HK-2 (cell line): ENCODE measurements at regions not wholly inside any gene's neighbourhood (a gene's known extent, or its start where the extent isn't known, plus 50 kb on each side); places are given as distances from the start of the nearest gene placed in this dataset.

Experiments used
- DNase-seq: peaks from one replicate; pipeline ENCODE4 v3.0.0-alpha.2; 2018; ENCODE audit not compliant: unreplicated experiment

DNA sequence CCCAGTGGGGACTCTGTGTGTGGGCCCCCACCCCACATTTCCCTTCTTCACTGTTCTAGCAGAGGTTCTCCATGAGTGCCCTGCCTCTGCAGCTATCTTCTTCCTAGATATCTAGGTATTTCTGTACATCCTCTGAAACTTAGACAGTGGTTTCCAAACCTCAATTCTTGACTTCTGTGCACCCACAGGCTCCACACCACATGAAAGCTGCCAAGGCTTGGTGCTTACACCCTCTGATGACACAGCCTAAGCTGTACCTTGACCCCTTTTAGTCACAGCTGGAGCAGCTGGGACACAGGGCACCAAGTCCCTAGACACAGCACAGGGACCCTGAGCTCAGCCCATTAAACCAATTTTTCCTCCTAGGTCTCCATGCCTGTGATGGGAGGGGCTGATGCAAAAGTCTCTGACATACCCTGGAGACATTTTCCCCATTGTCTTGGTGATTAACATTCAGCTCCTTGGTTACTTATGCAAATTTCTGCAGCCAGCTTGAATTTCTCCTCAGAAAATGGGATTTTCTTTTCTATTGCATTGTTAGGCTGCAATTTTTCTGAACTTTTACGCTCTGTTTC, 304.5 kb downstream of the OTOL1 start:
- no peak for DNase-seq

DNA sequence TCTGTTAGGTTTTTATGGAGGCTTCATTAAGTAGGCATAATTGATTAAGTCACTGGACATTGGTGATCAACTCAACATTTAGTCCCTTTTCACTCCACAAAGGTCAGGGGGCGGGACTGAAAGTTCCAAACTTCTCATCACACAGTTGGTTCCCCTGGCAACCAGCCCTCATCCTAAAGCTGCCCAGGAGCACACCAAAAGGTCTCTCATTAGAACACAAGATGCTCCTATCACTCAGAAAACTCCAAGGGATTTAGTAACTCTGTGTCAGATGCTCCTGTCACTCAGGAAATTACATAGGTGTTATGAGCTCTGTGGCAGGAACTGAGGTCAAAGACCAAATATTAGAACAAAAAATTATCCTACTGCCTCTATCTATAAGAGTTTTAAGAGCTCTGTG, 321.5 kb downstream of the OTOL1 start:
- DNase-seq = no peak

DNA sequence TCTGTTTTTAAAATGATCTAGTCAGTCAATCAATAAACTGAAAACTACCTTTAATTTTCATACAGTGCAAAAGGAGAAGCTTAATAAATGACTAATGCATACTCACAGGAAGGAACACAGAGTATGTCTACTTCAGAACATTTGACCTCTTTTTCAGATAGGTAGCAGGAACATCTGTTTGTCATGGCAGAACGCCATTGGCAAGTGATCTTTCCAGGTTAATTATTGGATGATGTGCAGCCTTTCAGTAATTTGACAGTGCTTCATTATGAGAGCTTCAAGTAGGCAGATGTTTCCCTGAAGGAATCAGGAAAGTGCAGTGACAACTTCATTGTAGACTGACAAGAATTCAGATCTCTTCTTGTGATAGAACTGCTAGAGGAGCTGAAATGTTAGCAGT, 325.0 kb downstream of the OTOL1 start:
- DNase-seq = no peak

DNA sequence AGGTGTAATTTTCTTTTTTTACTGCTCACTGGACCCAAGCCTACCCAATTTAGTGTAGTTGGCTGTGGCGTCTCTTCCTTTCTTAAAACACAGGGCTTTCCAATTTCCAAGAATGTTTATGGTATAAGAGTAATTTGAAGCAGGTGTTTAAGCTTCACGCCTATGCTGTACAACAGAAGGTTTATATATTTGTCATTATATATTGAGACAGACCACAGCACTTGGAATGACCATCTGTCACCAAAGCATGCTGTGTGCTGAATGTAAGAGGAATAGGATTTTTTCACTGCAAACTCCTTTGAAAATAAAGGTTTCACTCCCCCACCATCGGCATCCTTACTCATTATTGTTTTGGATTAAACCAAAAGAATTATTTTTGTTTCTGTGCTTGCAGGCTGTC, 325.7 kb downstream of the OTOL1 start:
- DNase-seq = no peak

DNA sequence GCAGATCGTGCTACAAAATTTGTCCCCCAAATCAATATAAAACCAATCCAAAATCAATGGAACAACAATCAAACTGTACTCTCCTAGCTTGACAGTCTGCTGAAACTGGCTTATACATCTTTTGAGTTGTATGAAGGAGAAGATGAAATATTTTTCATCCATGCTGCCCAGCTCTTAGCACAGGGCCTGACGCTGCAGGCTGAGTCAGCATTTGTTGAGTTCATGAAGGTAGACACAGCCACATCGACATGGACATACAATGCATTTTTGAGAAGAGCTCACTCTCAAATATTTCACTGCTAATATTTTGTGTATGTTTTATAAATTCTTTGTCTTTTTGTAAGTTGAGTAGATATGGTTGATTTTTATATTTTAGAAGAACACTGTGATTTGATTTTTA, 327.3 kb downstream of the OTOL1 start:
- DNase-seq = no peak

DNA sequence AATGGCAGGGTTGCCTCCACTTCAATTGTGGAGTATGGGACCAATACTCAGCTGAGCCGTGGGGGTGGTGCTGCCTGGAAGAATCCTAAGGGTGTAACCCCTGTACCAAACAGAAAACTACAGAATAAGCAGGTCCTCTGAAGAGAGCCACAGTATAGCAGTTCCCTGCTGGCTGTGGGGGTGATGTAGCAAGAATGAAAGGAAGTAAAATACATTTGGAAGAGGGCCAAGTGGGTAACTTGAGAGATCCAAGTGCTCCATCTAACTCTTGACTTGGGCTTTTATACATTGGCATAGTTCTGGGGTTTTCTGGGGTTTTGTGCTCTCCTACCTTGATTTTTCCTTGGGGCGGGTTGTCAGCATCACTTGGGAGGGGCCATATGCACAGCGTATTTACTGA, 341.4 kb downstream of the OTOL1 start:
- no peak for DNase-seq

DNA sequence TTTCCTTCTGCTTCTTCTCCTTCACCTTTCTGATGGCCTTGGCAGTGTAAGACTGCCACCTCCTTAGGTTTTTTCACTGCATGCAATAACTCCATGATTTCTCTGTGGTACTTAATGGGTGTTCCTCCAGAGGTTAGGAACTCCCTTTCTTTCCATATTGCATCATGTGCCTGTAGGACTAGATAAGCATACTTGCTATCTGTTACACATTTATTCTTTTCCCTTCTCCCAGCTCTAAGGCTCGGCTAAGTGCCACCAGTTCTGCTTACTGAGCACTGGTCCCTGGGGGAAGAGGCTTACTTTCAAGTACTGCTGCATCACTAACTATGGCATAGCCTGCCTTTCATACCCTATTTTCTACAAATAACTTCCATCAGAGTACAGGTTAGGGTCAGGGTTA, 351.8 kb downstream of the OTOL1 start:
- no peak for DNase-seq

DNA sequence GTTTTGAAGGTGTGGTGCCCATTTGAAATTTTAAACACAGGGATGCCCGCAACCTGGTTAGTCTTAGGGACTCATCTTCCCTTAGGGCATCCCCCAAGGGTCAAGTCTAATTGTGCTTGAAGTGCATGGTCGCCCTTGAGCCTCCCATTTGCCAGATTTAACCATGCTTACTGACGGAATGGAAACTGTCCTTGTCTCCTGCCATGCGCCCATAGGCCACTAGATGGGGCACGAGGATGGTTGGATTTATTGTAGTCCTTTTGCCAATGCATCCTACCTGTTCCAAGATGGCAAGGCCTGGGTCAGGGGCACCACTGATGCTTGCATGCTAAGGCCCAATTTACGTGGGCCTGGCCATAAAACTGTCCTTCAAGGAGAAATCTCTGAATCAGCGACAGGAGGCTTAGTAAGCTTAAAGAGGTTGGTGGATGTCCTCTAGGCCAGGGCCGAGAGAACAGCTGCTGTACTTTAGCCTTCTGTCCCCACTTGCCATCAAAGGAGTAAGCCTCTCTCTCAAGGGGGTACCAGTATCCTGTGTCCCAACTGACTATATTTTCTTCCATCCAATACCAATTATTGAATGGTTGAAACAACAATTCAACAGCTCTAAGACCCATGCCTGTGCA, 355.4 kb downstream of the OTOL1 start:
- peak; percentile 62 for DNase-seq

DNA sequence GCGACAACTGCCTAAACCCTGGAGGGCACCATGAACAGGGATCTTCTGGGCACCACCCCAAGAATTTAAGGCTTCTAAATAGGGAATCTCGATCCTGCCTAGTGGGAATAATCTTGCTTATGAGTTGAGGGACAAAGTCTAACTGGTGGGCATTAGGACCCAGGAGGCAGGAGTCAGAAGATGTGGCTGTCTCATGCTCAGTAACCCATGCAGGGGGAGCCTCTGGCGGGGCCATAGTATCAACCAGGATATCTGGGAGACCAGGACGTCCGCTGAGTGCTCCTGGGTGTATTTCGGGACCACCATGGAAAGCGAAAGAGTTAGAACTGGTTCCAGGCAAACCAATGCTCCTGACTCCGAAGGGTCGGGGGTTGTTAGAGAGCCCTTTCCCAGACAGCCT, 356.1 kb downstream of the OTOL1 start:
- no peak for DNase-seq

DNA sequence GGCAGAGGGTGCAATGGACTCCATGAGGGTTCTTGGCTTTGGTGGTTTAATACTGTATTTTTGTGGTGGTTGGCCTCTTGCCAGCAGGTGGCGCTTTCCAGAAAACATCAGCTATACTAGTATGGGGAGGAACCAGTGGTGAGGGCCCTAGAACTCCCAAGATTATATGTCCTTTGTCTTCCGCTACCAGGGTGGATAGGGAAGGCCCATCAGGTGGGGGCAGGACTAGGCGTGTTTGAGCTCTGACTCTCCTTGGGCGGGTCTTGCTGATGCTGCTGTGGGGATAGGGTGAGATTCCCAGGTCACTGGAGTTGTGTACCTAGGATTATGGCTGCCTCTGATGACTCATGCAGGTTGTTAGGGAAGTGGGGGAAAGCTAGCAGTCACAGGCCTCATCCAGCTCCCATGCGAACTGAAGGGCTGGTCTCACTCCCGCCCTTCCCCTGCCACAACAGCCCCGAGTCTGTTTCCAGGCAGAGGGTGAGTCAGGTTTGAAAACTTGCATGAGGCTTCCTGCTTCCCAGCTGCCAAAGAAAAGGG, 357.7 kb downstream of the OTOL1 start:
- peak; percentile 53 for DNase-seq

DNA sequence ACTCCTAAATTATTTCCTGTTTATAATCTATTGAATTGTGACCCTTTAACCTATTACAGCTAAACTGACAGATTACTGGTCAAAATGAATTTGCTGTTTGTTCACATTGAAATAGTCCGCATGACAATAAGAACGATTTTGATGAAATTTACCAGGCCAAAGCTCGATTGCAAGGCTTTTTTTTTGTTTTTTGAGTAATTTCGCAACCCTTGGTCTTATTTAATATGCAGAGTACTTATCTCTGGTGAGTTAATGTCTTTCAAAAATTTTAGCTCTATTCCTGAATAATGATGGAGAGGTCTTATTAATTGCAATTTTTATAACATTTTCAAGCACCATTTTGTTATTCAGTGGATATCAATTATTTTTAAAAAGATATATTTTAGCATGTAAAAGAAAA, 362.4 kb downstream of the OTOL1 start:
- DNase-seq = no peak

DNA sequence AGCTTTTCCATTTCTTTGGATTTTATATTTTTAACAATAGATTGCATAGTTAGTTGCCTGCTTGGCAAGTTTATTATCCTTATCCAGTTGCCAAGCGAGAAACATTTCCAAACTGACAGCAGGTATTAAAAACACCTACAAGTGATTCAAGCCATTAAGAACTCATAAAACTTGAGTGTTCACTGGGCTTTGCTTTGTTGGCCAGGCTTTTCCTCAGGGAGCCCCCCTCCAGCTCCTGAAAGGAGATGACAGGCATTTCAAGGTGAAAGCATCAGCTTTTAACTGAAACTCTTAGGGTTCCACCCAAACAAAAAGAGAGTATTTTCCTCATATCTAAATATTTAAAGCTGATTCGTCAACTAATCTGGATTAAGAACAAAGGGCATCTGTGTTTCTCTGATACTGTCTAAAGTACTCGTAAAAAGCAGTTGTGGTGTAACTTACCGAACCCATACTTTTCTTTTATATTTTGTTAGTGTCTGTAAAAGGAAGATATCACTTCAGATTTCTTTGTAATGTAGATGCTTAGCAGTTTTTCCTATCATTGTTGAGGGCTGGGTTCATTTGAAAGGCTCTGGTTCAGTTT, 363.4 kb downstream of the OTOL1 start:
- no peak for DNase-seq

DNA sequence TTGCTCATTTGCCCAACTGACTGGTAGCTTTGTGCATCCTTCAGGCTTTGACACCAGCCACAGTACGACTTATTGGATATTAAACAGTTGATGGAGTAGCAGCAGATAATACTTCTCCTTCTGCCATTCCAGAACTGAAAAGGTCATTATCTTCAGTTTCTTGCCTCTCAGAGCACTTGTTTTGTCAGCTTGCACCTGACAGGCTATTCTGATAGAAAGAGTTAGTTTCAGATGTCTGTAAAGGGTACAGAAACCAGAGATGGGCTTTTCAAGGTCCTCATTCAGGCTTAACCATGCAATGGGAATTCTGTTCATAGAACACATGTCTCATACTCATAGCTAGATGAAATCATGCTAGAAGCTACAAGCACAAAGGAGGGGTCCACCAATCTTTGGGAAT, 367.2 kb downstream of the OTOL1 start:
- DNase-seq = no peak

DNA sequence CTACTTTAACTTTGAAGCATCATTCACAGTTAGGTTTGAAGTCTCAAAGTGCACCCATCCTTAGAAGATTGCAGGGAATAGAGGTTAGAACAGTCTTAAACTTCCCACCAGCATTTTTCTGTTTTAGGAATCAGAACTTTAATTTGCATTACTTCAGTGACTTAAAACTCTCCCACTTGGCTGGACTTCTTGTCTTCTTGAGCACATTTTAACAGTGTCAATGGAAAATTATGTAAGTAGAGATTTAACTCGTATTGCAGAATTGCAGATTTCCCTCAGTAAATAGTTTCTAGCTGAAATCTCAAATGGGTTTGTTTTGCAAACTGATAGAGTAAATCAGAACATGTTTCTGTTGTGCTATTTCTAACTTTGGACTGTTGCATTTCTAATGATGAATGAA, 369.6 kb downstream of the OTOL1 start:
- no peak for DNase-seq

DNA sequence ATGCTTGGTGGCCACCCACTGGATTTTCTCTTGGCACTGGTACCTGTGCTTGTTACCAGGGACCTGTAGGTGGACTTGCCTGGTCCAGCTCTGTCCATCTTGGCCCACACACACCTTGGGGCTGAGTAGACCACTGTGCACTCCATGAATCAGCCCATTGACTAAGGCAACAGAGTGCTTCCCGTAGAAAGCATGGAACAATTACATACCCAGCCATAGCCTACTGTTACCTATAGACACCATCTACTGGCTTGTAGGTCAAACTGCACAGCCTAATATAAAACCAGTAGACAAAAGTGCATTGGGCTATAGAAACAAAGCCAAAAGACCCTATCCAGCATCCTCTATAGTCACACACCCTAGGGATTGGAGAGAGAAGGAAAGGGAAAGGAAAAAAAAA, 378.9 kb downstream of the OTOL1 start:
- DNase-seq = no peak

DNA sequence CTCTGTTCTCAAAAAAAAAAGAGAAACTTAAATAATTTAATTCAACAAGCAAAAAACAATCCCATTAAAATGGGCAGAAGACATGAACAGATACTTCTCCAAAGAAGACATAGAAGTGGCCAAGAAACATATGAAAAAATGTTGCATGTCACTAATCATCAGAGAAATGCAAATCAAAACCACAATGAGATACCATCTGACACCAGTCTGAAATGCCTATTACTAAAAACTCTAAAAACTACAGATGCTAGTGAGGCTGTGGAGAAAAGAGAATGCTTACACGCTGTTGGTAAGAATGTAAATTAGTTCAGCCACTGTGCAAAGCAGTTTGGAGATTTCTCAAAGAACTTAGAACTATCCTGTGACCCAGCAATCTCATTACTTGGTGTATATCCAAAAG, 382.9 kb downstream of the OTOL1 start:
- DNase-seq = no peak

DNA sequence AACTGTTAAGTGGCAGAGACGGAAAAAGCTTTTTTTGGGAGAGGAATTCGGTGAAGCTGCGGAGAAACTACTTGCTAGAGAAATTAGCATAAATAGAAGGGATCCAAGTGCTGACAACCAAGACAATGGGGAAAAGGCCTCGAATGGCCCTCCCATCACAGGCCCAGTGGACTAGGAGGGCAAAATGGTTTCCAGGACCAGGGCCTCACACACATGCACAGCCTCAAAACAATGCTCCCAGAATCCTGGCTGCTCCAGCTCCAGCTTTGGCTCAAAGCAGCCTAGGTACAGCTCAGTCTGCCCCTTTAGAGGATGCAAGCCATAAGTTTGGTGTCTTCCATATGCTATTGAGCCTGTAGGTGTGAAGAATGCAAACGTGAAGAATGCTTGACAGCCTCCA, 388.2 kb downstream of the OTOL1 start:
- DNase-seq = no peak

DNA sequence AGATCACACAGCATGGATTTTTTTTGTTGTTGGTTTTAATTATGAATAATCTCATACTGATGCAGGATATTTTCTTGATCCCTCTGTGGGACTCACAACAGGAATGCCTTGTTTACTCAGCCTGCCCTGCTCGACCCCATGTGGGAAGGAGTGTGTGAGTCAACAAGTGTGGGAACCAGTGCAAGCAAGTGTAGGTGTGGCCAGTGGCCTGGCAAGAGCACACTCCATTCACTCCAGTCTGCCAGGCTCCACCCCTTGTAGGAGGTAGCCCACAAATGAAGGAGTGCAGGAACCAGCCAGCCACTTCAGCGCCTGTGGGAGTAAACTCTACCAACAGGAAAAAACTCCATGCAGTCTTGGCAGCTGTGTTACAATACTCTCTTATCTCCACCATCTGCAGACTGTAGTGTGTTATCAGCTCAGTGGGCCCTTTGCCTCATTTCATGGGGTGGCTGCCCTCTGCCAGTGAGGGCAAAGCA, 393.6 kb downstream of the OTOL1 start:
- DNase-seq = peak; percentile 22

DNA sequence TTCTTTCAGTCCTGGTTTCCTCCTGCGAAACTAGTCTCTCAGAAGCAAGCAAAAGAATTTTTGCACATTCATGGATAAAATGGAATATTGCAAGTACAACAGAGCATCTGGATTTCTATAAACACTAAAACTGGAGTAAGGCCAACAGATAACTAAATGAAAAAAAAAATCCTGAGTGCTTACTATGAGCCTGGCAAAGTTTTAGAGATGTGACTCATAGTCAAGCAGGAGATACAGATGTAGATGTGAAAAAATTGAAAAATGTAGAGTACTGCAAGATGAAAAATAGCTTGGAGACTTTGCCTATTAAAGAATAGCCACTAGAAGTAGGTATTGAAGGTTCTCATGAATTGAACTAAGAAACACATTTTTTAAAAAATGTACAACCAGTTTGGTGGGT, 397.4 kb downstream of the OTOL1 start:
- DNase-seq = no peak

DNA sequence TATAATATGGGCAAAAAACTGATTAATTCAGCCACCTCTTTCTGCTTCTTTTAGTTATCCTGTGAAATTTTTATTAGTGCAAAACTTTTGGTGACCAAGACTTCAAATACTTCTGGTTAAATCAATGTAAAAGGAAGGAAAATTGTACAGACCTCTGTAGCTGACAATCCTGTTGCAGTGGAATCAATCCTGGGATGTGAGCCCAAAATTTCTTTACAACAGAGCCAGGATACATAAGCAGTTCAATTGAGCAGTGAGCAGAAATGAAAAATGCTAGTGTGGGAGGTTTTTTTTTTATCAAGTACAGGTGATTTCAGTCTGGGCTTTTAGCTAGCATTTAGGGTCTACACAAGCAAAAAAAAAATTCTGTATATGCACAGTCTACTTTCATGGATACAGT, 398.0 kb downstream of the OTOL1 start:
- DNase-seq = no peak

DNA sequence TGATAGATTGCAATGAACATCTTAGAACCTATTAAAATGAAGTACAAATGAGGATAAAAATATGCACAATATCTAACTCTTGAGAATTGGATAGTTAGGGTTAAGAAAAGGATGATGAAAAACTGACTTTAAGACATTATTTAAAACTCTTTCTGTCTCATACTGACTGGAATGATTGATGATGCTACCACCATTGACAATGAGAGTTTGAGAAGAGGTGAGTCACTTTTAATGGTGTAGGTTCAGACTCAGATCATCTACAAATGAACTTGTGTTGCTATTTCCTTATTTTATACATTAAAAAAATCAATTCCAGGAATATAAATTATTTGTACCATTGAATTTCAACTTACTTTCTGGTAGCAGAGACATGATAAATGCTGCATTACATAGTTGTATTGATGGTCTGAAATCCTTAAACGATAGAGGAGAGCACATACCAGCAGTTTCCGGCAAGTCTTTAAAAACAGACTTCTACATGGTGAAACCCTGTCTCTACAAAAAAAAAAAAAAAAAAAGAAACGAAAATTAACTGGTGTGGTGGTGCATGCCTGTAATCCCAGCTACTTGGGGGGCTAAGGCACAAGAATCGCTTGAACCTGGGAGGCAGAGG, 409.0 kb downstream of the OTOL1 start:
- no peak for DNase-seq

DNA sequence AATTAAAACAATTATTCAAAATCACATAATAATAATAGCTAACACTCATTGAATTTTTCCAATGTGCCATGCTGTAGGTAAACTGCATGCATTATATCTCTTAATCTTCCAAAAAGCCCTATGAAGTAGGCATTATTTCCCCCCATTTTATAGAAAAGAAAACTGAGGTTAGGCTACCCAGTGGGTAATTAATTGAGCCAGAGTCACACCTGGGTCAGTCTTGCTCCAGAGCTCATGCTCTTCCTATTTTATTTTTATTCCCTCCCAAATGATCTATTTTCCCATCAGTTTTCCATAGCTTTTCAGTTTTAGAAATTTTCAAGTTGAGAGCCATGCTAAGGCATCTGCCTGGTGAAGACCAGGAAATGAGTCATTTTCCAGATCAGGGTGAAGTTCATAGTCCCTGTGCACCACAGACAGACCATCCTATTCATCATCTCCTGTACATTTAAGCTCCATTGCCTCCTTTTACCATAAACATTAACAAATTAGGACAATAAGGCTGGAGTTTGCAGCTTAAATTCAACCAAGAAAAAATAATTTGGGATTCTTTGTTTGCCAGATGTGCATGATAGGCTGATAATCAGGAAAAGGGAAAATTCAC, 417.3 kb downstream of the OTOL1 start:
- DNase-seq = peak; percentile 14
